ENCODE measurements at regions not wholly inside any gene's neighbourhood (a gene's known extent, or its start where the extent isn't known, plus 50 kb on each side); places are given as distances from the start of the nearest gene placed in this dataset.

DNA sequence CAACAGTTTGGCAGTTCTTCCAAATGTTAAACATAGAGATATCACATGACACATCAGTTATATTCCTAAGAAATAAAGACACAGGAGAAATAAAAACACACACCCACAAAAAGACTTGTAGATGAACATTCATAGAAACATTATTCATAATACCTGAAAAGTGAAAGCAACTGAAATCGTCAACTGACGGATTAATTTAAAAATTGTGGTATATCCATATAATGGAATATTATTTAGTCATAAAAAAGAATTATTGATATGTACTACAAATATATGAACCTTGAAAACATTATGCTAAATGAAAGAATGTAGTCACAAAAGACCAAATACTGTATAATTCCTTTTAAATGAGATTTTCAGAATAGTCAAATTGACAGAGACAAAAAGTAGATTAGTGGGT is 330.2 kb upstream of the CD180 start:
- TF ChIP-seq POLR2A (IDR thresholded peaks at IDR 0.05; ENCODE audit: low read depth, low read length) (no peak), POLR2AphosphoS5 (IDR thresholded peaks at IDR 0.05; ENCODE audit: low read depth, low read length) (no peak), TAF1 (IDR thresholded peaks at IDR 0.05; ENCODE audit: borderline replicate concordance, low read depth, low read length) (no peak)
